Activated effector memory CD4-positive, alpha-beta T cell treated with Interleukin-2 at 50 U/mL for 16 hours (primary cell): ENCODE measurements at regions not wholly inside any gene's neighbourhood (a gene's known extent, or its start where the extent isn't known, plus 50 kb on each side); places are given as distances from the start of the nearest gene placed in this dataset.
"Not testable (repeated sequence)": the region's sequence is repeated elsewhere in the genome, so short reads cannot be mapped to it uniquely, and the experiment has no call there.

ENCODE experiments used
- DNase-seq: peaks from one replicate; pipeline ENCODE4 v3.0.0-alpha.2; 2020

DNA sequence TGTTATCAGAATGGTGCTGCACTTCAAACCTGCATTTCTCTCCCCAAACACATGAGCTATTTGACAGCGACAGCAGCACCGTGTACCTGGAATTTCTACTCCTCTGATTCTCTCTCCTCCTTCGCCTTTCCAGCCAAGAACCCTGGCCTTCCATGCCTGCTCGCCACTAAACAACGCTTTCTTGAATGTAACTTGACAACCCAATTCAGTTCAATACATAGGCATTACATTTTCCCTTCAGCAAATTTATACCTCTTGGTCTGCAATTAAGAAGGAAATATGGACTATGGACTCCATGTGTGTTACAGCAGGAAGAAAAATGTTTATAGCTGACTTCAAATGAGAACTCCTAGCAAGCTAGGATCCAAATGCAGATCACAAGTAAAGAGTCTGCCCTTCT is 162.6 kb upstream of the AUTS2 start:
- no peak for DNase-seq

DNA sequence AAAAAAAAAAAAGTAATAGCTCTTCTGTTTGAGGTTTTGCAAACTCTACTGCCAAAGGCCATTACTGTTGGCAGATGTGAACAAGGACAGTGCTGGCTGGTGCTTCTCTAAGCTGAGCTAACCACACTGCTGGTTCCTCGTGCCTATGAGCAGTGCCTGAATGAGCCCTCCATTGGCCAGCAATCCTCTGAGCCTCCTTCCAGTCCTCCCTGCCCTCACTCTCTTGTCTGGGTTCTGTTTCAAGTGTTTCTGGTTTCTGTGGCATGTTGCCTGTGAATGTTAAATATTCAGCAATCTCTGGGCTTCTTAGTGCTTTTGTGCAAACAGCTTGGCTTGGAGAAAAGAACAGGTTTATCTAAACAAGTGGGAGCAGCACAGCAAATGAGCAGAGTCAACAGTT is 161.3 kb upstream of the AUTS2 start:
- DNase-seq: no peak

DNA sequence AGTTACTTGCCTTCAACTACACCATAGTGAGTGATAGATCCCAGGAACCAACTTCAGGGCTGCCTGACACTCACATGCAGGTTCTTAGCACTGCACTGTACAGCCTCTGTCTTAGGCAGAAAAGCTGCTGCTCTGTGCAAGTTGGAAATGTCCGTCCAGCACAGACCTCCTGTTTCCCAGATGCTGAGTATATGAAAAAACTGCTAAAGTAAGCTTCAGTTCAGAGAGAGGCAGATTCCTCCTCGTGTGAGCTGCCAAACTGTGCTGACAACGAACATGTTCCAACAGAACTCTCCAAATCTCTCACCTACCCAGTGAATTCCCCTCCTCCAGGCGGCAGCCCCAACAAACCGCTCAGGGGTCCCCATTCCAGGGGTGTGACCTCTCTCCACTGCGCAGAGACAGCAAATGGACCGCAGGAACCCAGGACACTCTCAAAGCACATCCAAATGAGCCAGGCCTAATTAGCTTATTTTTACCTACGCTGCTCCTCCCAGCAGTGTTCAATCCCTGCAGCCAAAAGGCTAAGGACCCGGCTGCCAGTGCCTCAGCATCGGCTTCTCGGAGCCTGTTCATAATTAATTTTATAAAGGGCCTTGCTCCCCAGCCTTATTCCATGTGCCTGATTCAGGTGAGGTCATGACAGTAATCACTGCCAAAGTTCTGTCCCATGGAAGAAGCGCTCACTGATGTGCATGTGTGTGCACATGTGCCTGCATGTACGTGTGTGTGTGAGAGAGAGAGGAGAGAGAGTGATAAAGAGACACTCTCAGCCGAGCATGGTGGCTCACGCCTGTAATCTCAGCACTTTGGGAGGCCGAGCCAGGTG is 159.5 kb upstream of the AUTS2 start:
- DNase-seq: no peak

- no peak for DNase-seq
Measured at GRCh38 chr7:69439636-69440325, 158.5 kb upstream of the AUTS2 start.

DNA sequence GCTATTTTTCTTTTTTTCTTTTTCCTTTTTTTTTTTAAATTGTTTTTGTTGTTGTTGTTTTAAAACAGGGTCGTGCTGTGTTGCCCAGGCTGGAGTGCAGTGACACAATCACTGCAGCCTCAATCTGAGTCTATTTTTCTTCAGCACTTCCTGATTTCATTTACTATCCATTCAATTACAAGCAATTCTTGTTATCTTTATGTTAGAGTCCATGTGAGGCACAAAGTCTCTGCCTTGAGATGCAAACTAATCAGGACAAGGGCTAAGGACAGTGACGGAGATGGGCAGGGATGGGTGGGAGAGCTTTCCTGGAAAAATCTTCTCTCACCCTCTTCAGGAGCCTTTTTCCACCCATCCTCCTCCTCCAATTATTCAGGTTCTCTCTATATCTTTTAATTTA is 157.3 kb upstream of the AUTS2 start:
- DNase-seq: no peak

DNA sequence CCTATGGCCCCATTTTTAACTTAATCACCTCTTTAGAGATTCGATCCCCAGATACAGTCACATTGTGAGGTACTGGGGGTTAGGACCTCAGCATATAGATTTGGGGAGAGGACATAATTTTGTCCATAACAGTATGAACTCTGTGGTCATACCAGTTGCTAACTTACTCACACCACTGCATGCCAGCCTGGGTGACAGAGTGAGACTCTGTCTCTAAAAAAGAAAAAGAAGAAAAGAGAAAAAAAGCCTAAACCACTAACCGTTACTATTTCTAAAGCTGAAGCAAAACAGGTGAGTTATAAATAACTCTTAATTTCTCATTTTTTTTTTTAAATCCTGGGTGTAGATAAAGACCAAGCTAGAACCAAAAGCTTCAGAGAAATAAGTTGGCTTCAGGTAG is 155.1 kb upstream of the AUTS2 start:
- no peak for DNase-seq

- no peak for DNase-seq
Measured at GRCh38 chr7:69445541-69445940, 152.7 kb upstream of the AUTS2 start.

- not testable (repeated sequence) for DNase-seq
Measured at GRCh38 chr7:69446213-69446612, 152.1 kb upstream of the AUTS2 start.

DNA sequence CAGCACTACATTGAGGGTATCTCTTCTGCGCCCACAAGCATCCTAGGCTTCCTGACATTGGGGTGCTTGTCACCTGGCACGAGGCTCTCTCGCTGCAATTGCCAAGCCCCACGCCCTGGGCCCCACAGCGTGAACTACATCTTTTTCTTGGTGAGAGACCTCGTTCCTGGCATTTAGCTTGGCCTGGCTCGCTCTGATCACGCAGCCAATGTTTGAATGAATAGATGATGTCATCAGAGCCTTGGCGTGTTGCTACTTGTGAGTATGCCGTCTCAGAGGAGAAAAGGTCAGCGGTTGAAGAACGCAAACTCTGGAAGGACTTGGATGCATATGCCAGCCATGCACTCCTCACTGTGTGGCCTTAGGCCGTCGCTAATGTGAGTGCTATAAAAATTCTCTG is 150.2 kb upstream of the AUTS2 start:
- DNase-seq: no peak

GRCh38 chr7:69450456-69450855 is 147.8 kb upstream of the AUTS2 start:
- DNase-seq: no peak

DNA sequence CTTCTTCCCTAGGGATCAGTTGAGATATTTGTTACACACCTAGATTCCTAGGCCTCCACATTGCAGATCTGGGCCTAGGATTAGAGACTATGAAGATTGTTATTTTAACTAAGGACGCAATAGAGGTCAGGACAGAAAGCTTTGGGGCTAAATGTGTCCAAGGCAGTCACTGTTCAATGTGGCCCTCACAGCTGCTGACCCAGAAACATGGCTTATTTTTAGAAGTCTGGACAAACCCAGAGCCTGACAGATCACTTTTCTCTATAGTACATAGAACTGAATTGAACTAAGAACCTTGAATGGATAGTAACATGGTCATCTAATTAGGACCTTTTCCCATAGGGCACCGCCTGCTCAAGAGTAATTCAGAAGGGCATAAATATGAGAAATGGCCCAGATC is 146.6 kb upstream of the AUTS2 start:
- no peak for DNase-seq

GRCh38 chr7:69452797-69453196 is 145.5 kb upstream of the AUTS2 start:
- DNase-seq: no peak

GRCh38 chr7:69457595-69458504 is 140.4 kb upstream of the AUTS2 start:
- no peak for DNase-seq

- no peak for DNase-seq
Measured at GRCh38 chr7:69464035-69464434, 134.2 kb upstream of the AUTS2 start.

- DNase-seq: no peak
Measured at GRCh38 chr7:69465262-69465661, 133.0 kb upstream of the AUTS2 start.

- no peak for DNase-seq
Measured at GRCh38 chr7:69467826-69468225, 130.4 kb upstream of the AUTS2 start.

DNA sequence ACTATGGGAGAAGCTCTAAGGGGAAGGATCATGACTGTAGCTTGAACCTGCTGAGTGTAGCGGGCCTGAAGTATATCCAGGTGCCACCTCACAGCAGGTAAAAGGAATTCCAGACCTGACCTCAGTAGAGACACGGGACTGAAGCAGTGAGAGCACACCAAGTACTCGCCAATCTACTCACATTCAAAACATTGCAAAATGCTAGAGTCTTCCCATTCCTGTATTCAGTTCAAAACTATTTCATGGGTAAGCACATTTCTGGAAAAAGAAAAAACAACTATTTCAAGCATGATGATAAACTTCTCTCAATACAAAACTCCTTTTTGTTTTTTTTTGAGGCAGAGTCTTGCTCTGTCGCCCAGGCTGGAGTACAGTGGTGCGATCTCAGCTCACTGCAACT is 121.9 kb upstream of the AUTS2 start:
- no peak for DNase-seq

GRCh38 chr7:69482676-69483075 is 115.6 kb upstream of the AUTS2 start:
- no peak for DNase-seq

GRCh38 chr7:69489533-69489932 is 108.7 kb upstream of the AUTS2 start:
- DNase-seq: no peak

DNA sequence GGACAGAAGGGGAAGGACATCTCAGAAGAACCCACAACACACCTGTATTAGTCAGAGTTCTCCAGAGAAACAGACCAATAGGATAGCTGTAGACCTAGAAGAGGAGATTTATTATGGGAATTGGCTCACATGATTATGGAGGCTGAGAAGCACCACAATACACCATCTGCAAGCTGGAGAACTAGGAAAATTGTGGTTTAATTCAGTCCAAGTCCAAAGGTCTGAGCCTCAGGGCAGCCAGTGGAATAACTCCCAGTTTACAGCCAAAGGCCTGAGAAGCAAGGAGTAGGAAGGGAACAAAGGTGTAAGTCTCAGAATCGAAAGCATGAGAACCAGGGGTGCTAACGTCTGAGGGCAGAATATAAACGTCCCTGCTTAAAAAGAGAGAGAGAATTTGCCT is 99.6 kb upstream of the AUTS2 start:
- DNase-seq: no peak

GRCh38 chr7:69502358-69502757 is 95.9 kb upstream of the AUTS2 start:
- DNase-seq: no peak

DNA sequence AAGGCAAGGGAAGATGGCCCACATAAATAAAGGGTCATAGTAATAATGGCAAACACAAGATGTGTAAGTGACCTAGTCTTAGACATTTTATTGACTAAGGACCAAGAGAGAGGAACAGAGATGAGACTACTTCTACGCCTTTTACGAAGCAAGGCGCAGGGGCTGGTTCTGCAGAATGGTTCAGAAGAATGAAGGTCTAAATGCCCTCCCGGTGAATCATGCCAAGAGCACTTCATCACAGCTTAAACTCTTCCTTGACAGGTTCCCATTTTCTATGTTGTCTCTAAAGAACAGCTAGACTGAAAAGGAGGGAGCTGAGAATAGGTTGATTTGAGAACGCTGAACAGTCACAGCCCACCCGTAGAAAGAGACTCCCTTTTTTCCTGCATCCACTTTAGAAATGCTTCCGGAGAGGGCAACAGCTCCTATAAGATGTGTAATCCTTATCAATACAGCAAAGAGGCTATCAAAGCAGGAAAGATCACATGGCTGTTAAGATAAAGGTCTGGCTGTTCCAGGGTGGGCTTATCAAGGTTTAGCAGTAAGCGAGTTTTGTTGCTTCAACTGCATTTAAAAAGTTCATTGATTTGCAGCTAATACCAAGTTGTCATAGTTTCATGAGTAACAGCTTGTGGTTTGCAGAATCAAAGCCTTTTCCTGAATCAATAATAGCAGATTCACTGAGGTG is 93.4 kb upstream of the AUTS2 start:
- DNase-seq: no peak

- DNase-seq: no peak
Measured at GRCh38 chr7:69508736-69509135, 89.5 kb upstream of the AUTS2 start.
